Gastroesophageal sphincter (tissue), 2 donors: ENCODE measurements at regions not wholly inside any gene's neighbourhood (a gene's known extent, or its start where the extent isn't known, plus 50 kb on each side); places are given as distances from the start of the nearest gene placed in this dataset.

ENCODE experiments used
- POLR2A ChIP-seq, 2 donors: fragments of 450-650 bp; IDR thresholded peaks; one replicate each; pipeline ENCODE4 v1.6.1; 2017; ENCODE audit warnings: antibody characterized with exemption in 2 of 2, mild to moderate bottlenecking in 2 of 2, moderate library complexity in 1 of 2
- POLR2AphosphoS5 ChIP-seq: sonication (generic); formaldehyde crosslinking; IDR thresholded peaks from one replicate; pipeline ENCODE4 v1.6.1; 2017; ENCODE audit warnings: antibody characterized with exemption

DNA sequence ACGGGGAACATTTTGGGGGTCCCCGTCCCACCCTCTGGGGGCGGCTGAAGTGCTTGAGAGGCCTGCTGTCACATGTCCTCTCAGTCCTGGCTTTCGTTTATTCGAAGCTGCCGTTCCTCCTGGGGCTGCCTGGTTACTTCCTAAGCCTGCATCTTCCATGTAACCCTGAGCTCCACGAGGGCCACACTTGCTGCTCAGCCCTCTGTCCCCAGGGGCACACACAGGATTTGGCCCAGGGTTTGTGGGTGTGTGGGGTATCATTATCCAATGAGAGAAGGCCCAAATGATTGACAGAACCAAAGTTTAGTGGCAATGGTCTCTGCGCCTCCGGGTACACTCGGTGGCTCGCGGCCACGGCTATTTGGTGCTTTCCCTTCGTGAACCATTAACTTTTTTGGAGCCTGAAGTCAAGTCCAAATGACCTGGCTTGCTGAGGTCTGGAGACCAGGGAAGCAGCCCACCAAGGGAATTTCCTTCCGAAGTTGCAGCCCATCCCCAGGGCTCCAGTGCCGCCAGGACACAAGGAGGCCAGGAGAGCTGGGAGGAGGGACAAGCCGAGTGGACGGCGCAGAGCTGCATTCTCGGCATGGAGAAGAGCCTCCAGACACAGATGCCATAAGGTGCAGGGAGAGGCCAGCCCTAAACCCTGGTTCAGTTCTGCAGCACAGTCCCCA, 131.4 kb upstream of the FOXF1 start:
- no peak for TF ChIP-seq POLR2A (IDR thresholded peaks at IDR 0.05)
- TF ChIP-seq POLR2AphosphoS5: no peak
